Suppressor macrophage treated with lipopolysaccharide for 4 hours (primary cell): ENCODE measurements at regions not wholly inside any gene's neighbourhood (a gene's known extent, or its start where the extent isn't known, plus 50 kb on each side); places are given as distances from the start of the nearest gene placed in this dataset.
"Not testable (repeated sequence)": the region's sequence is repeated elsewhere in the genome, so short reads cannot be mapped to it uniquely, and the experiment has no call there.

ENCODE experiments used
- DNase-seq: peaks from one replicate; pipeline ENCODE4 v3.0.0-alpha.2; 2020

- DNase-seq: no peak
Observed at GRCh38 chr10:108629834-108630233, 1293.5 kb downstream of the XPNPEP1 start.

GRCh38 chr10:108624052-108624451, 1299.3 kb downstream of the XPNPEP1 start:
- DNase-seq: no peak

GRCh38 chr10:108620821-108621534, 1302.3 kb downstream of the XPNPEP1 start:
- DNase-seq: no peak

- no peak for DNase-seq
Observed at GRCh38 chr10:108616559-108617285, 1306.6 kb downstream of the XPNPEP1 start.

- DNase-seq: no peak
Observed at GRCh38 chr10:108615576-108616320, 1307.6 kb downstream of the XPNPEP1 start.

- no peak for DNase-seq
Observed at GRCh38 chr10:108612485-108612884, 1310.8 kb downstream of the XPNPEP1 start.

GRCh38 chr10:108608860-108609259, 1314.5 kb downstream of the XPNPEP1 start:
- DNase-seq: no peak

- DNase-seq: no peak
Observed at GRCh38 chr10:108601851-108602250, 1321.5 kb downstream of the XPNPEP1 start.

- DNase-seq: not testable (repeated sequence)
Observed at GRCh38 chr10:108600511-108600910, 1322.8 kb downstream of the XPNPEP1 start.

- DNase-seq: not testable (repeated sequence)
Observed at GRCh38 chr10:108599317-108599716, 1324.0 kb downstream of the XPNPEP1 start.

GRCh38 chr10:108598831-108599230, 1324.5 kb downstream of the XPNPEP1 start:
- DNase-seq: no peak

- DNase-seq: no peak
Observed at GRCh38 chr10:108598320-108598695, 1325.0 kb downstream of the XPNPEP1 start.

GRCh38 chr10:108597657-108598319, 1325.5 kb downstream of the XPNPEP1 start:
- no peak for DNase-seq

- no peak for DNase-seq
Observed at GRCh38 chr10:108597031-108597430, 1326.3 kb downstream of the XPNPEP1 start.

GRCh38 chr10:108592956-108593355, 1330.4 kb downstream of the XPNPEP1 start:
- no peak for DNase-seq

GRCh38 chr10:108591417-108591816, 1331.9 kb downstream of the XPNPEP1 start:
- DNase-seq: no peak

GRCh38 chr10:108586424-108586823, 1336.9 kb downstream of the XPNPEP1 start:
- DNase-seq: no peak

- DNase-seq: no peak
Observed at GRCh38 chr10:108583877-108584276, 1339.4 kb downstream of the XPNPEP1 start.

- DNase-seq: no peak
Observed at GRCh38 chr10:108582888-108583287, 1340.4 kb downstream of the XPNPEP1 start.

- DNase-seq: no peak
Observed at GRCh38 chr10:108582387-108582786, 1340.9 kb downstream of the XPNPEP1 start.

- DNase-seq: no peak
Observed at GRCh38 chr10:108578258-108578657, 1345.1 kb downstream of the XPNPEP1 start.

GRCh38 chr10:108574233-108574632, 1349.1 kb downstream of the XPNPEP1 start:
- no peak for DNase-seq

- DNase-seq: no peak
Observed at GRCh38 chr10:108568824-108569223, 1354.5 kb downstream of the XPNPEP1 start.
